ENCODE measurements at regions not wholly inside any gene's neighbourhood (a gene's known extent, or its start where the extent isn't known, plus 50 kb on each side); places are given as distances from the start of the nearest gene placed in this dataset.

DNA sequence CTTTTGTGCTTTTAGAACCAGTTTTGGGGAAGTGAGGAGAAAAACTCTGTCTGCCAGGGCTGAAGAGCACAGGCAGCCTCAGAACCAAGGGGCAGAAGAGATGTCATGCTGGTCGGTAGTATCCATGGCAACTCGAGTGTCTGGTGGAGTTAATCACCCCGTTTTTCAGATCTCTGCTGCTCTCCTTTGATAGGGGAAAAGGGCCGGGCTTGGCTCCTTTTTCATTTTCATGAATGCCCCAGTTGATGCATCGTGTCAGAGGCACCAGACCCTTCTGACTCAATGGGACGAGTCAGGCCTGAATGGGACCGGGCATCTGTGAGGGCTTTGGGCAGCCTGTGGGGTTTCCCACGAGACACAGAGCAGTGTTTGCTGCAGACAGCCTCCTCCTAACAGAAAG lies 304.6 kb downstream of the ABCC12 start:
- no peak overlapping the region for H3K4me2 ChIP-seq

More for the DNA sequence above, 304.6 kb downstream of the ABCC12 start:
- no peak for TF ChIP-seq STAT1 (IDR thresholded peaks at IDR 0.05; ENCODE audit: unreplicated experiment)
- TF ChIP-seq JUNB (IDR thresholded peaks at IDR 0.05; ENCODE audit: unreplicated experiment), result no peak
- TF ChIP-seq ZNF331 (CRISPR knock-in tag; IDR thresholded peaks at IDR 0.05; ENCODE audit: low read depth), result no peak
- TF ChIP-seq, protein P1, sequence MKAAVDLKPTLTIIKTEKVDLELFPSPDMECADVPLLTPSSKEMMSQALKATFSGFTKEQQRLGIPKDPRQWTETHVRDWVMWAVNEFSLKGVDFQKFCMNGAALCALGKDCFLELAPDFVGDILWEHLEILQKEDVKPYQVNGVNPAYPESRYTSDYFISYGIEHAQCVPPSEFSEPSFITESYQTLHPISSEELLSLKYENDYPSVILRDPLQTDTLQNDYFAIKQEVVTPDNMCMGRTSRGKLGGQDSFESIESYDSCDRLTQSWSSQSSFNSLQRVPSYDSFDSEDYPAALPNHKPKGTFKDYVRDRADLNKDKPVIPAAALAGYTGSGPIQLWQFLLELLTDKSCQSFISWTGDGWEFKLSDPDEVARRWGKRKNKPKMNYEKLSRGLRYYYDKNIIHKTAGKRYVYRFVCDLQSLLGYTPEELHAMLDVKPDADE (IDR thresholded peaks at IDR 0.05), result no peak
- no peak for TF ChIP-seq CREB1 (CRISPR knock-in tag; IDR thresholded peaks at IDR 0.05; ENCODE audit: low read depth)
- TF ChIP-seq EZH2phosphoT487 (IDR thresholded peaks at IDR 0.05; ENCODE audit: unreplicated experiment), result no peak
- TF ChIP-seq, protein P2, sequence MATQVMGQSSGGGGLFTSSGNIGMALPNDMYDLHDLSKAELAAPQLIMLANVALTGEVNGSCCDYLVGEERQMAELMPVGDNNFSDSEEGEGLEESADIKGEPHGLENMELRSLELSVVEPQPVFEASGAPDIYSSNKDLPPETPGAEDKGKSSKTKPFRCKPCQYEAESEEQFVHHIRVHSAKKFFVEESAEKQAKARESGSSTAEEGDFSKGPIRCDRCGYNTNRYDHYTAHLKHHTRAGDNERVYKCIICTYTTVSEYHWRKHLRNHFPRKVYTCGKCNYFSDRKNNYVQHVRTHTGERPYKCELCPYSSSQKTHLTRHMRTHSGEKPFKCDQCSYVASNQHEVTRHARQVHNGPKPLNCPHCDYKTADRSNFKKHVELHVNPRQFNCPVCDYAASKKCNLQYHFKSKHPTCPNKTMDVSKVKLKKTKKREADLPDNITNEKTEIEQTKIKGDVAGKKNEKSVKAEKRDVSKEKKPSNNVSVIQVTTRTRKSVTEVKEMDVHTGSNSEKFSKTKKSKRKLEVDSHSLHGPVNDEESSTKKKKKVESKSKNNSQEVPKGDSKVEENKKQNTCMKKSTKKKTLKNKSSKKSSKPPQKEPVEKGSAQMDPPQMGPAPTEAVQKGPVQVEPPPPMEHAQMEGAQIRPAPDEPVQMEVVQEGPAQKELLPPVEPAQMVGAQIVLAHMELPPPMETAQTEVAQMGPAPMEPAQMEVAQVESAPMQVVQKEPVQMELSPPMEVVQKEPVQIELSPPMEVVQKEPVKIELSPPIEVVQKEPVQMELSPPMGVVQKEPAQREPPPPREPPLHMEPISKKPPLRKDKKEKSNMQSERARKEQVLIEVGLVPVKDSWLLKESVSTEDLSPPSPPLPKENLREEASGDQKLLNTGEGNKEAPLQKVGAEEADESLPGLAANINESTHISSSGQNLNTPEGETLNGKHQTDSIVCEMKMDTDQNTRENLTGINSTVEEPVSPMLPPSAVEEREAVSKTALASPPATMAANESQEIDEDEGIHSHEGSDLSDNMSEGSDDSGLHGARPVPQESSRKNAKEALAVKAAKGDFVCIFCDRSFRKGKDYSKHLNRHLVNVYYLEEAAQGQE (IDR thresholded peaks at IDR 0.05; ENCODE audit: unreplicated experiment), result no peak
- TF ChIP-seq, protein P3, sequence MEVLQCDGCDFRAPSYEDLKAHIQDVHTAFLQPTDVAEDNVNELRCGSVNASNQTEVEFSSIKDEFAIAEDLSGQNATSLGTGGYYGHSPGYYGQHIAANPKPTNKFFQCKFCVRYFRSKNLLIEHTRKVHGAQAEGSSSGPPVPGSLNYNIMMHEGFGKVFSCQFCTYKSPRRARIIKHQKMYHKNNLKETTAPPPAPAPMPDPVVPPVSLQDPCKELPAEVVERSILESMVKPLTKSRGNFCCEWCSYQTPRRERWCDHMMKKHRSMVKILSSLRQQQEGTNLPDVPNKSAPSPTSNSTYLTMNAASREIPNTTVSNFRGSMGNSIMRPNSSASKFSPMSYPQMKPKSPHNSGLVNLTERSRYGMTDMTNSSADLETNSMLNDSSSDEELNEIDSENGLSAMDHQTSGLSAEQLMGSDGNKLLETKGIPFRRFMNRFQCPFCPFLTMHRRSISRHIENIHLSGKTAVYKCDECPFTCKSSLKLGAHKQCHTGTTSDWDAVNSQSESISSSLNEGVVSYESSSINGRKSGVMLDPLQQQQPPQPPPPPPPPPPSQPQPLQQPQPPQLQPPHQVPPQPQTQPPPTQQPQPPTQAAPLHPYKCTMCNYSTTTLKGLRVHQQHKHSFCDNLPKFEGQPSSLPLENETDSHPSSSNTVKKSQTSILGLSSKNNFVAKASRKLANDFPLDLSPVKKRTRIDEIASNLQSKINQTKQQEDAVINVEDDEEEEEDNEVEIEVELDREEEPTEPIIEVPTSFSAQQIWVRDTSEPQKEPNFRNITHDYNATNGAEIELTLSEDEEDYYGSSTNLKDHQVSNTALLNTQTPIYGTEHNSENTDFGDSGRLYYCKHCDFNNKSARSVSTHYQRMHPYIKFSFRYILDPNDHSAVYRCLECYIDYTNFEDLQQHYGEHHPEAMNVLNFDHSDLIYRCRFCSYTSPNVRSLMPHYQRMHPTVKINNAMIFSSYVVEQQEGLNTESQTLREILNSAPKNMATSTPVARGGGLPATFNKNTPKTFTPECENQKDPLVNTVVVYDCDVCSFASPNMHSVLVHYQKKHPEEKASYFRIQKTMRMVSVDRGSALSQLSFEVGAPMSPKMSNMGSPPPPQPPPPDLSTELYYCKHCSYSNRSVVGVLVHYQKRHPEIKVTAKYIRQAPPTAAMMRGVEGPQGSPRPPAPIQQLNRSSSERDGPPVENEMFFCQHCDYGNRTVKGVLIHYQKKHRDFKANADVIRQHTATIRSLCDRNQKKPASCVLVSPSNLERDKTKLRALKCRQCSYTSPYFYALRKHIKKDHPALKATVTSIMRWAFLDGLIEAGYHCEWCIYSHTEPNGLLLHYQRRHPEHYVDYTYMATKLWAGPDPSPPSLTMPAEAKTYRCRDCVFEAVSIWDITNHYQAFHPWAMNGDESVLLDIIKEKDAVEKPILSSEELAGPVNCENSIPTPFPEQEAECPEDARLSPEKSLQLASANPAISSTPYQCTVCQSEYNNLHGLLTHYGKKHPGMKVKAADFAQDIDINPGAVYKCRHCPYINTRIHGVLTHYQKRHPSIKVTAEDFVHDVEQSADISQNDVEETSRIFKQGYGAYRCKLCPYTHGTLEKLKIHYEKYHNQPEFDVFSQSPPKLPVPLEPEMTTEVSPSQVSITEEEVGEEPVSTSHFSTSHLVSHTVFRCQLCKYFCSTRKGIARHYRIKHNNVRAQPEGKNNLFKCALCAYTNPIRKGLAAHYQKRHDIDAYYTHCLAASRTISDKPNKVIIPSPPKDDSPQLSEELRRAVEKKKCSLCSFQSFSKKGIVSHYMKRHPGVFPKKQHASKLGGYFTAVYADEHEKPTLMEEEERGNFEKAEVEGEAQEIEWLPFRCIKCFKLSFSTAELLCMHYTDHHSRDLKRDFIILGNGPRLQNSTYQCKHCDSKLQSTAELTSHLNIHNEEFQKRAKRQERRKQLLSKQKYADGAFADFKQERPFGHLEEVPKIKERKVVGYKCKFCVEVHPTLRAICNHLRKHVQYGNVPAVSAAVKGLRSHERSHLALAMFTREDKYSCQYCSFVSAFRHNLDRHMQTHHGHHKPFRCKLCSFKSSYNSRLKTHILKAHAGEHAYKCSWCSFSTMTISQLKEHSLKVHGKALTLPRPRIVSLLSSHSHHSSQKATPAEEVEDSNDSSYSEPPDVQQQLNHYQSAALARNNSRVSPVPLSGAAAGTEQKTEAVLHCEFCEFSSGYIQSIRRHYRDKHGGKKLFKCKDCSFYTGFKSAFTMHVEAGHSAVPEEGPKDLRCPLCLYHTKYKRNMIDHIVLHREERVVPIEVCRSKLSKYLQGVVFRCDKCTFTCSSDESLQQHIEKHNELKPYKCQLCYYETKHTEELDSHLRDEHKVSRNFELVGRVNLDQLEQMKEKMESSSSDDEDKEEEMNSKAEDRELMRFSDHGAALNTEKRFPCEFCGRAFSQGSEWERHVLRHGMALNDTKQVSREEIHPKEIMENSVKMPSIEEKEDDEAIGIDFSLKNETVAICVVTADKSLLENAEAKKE (CRISPR knock-in tag; IDR thresholded peaks at IDR 0.05), result no peak
- TF ChIP-seq, protein P4, sequence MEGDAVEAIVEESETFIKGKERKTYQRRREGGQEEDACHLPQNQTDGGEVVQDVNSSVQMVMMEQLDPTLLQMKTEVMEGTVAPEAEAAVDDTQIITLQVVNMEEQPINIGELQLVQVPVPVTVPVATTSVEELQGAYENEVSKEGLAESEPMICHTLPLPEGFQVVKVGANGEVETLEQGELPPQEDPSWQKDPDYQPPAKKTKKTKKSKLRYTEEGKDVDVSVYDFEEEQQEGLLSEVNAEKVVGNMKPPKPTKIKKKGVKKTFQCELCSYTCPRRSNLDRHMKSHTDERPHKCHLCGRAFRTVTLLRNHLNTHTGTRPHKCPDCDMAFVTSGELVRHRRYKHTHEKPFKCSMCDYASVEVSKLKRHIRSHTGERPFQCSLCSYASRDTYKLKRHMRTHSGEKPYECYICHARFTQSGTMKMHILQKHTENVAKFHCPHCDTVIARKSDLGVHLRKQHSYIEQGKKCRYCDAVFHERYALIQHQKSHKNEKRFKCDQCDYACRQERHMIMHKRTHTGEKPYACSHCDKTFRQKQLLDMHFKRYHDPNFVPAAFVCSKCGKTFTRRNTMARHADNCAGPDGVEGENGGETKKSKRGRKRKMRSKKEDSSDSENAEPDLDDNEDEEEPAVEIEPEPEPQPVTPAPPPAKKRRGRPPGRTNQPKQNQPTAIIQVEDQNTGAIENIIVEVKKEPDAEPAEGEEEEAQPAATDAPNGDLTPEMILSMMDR (conservative IDR thresholded peaks at IDR 0.05; ENCODE audit: low read depth in 2 of 2), result no peak
- H3K27me3 Mint-ChIP-seq (ENCODE audit: insufficient read depth, low read depth, poor library complexity), result peaks cover 6% of the 10 kb centered on the region
- ATAC-seq, result no peak
- Histone ChIP-seq H3K4me1 (ENCODE audit: insufficient read depth) (peaks cover 27% of the 10 kb centered on the region), H2AFZ (no peak overlapping the region), H4K20me1 (replicated peaks; ENCODE audit: insufficient read depth) (no peaks in the 10 kb centered on the region), H3K9me2 (ENCODE audit: insufficient read depth) (peaks cover 4% of the 10 kb centered on the region; the same call in 1 of the 2 replicates), H3K27me3 (ENCODE audit: insufficient read depth) (no peaks in the 10 kb centered on the region), H3K79me2 (replicated peaks; ENCODE audit: insufficient read depth) (no peaks in the 10 kb centered on the region), H3K27ac (ENCODE audit: low read depth) (no peak overlapping the region), H3F3A (replicated peaks; ENCODE audit: low read depth) (no peaks in the 10 kb centered on the region), H3K4me3 (no peak overlapping the region), H3K36me3 (ENCODE audit: insufficient read depth) (no peaks in the 10 kb centered on the region; the same call in 1 of the 2 replicates)
- peaks cover 3% of the 10 kb centered on the region; the same call in 2 of the 3 replicates for H3K36me3 Mint-ChIP-seq (ENCODE audit: low read depth)
- H3K27ac Mint-ChIP-seq, result no peak overlapping the region
- no peak overlapping the region for H3K4me3 Mint-ChIP-seq
- peaks cover 37% of the 10 kb centered on the region for H3K4me1 Mint-ChIP-seq
- no peak for DNase-seq (ENCODE audit: low spot score)
- H3K9me3 Mint-ChIP-seq, result peaks cover 6% of the 10 kb centered on the region; the same call in 2 of the 3 replicates
